GM12865 (cell line): ENCODE measurements at regions not wholly inside any gene's neighbourhood (a gene's known extent, or its start where the extent isn't known, plus 50 kb on each side); places are given as distances from the start of the nearest gene placed in this dataset.

Source experiments
- DNase-seq: peaks from one replicate; pipeline ENCODE4 v3.0.0; 2010; ENCODE audit warnings: low read depth
- H3K4me3 ChIP-seq: 2 replicates; pipeline ENCODE4 v1.5.1; 2011; ENCODE audit warnings: mild to moderate bottlenecking, low read depth, low read length, control low read depth
- TF ChIP-seq, protein P1 (sequence below): IDR thresholded peaks from 2 replicates; pipeline ENCODE4 v1.5.1; 2011; ENCODE audit warnings: low read length, control low read depth, low read depth, inconsistent platforms; ENCODE audit not compliant: insufficient read depth; ENCODE audit errors: missing control alignments

DNA sequence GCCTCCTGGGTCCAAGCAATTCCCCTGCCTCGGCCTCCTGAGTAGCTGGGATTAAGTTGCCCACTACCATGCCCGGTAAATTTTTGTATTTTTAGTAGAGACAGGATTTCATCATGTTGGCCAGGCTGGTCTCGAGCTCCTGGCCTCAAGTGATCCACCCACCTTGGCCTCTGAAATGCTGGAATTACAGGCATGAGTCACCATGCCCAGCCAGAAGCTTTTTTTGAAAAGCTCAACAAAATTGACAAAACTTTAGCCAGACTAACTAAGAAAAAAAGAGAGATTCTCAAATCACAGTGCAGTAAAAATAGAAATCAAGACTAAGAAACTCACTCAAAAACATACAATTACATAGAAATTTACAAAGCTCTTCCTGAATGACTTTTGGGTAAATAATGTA lies 420.6 kb downstream of the COL12A1 start:
- DNase-seq, result no peak
- H3K4me3 ChIP-seq, result no peak overlapping the region
- TF ChIP-seq, protein P1, sequence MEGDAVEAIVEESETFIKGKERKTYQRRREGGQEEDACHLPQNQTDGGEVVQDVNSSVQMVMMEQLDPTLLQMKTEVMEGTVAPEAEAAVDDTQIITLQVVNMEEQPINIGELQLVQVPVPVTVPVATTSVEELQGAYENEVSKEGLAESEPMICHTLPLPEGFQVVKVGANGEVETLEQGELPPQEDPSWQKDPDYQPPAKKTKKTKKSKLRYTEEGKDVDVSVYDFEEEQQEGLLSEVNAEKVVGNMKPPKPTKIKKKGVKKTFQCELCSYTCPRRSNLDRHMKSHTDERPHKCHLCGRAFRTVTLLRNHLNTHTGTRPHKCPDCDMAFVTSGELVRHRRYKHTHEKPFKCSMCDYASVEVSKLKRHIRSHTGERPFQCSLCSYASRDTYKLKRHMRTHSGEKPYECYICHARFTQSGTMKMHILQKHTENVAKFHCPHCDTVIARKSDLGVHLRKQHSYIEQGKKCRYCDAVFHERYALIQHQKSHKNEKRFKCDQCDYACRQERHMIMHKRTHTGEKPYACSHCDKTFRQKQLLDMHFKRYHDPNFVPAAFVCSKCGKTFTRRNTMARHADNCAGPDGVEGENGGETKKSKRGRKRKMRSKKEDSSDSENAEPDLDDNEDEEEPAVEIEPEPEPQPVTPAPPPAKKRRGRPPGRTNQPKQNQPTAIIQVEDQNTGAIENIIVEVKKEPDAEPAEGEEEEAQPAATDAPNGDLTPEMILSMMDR, result no peak

DNA sequence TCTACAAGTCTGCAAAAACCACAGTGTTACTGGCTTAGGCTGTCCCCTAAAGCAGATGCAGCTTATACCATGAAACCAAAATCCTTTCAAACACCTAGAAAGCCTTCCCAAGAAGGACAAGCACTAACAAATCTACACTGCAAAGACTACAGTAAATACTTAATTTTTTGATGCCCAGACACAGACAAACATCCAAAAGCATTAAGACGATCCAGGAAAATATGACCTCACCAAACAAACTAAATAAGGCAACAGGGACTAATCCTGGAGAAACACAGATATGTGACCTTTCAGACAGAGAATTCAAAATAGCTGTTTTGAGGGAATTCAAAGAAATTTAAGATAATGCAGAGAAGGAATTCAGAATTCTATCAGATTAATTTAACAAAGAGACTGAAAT lies 423.5 kb downstream of the COL12A1 start:
- DNase-seq, result no peak
- TF ChIP-seq, protein P1, result no peak
- no peak overlapping the region for H3K4me3 ChIP-seq

DNA sequence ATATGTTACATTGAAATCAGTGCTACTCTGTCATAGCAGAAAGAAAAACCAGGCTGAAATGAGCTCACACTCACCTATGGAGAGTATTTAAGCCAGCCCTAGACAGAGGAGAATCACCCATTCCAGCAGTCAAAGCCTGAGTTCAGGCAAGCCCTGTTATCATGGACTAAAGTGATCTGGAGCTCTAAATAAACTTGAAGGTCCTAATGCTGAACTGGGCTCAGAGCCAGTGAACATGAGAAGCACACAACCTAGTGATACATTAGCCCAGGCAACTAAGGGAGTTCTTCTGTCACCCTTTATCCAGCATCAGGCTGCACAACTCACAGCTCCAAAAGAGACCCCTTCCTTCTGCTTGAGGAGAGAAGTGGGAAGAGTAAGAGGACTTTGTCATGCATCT lies 425.0 kb downstream of the COL12A1 start:
- no peak for DNase-seq
- no peak overlapping the region for H3K4me3 ChIP-seq
- TF ChIP-seq, protein P1, result no peak

DNA sequence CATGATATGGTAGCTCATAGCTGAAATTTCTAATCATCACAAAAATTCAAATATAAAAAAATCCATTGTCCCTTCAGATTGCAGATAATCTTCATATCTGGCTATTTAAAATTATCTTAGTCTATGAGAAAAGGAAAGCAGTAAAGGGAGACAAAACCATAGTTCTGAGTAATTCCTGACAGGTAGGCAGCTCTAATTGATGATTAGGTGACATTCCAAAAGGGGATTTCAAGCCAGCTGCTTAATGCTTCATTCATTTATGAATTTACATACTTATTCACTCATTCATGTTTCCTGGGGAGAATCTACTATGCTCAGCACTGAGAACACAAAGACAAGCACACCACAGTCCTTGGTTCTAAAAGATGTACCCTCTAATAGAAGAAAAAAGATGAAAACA lies 437.1 kb downstream of the COL12A1 start:
- no peak overlapping the region for H3K4me3 ChIP-seq
- DNase-seq, result no peak
- TF ChIP-seq, protein P1, result no peak

DNA sequence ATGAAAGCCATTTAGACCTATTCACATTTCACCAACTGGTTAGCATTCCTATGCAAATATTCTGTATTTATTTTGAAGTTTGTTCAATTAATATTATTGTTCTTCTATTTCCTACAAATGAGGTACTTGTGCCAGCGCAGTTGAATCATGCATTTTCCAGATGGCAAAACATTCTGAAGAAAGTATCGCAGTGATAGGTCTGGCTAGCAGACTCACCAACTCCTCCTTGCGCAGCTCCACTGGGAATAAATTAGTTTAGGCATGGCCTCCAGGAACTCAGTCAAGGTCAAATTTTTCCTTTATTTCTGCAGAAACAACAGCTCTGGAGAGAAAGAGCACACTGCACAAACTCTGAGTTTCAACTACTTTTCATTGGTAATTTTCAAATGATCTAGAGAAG lies 437.7 kb downstream of the COL12A1 start:
- DNase-seq, result no peak
- no peak overlapping the region for H3K4me3 ChIP-seq
- TF ChIP-seq, protein P1, result no peak

DNA sequence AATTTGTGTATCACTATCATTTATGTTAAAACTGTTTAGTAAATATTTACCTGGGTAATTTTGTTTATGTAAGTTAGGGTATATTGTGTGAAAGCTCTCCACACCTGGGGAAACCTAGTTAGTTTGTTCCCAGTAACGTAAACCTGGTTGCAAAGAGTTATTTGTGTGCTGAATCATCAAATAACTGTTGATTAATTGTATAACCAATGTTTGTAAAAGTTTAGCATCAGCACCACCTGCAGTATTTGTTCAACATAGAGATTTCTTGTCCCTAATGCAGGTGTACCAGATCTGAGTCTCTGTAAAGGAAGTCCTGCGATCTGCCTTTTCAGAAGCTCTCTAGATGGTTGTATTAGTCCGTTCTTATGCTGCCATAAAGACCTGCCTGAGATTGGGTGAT lies 440.4 kb downstream of the COL12A1 start:
- TF ChIP-seq, protein P1, result no peak
- no peak overlapping the region for H3K4me3 ChIP-seq
- no peak for DNase-seq

DNA sequence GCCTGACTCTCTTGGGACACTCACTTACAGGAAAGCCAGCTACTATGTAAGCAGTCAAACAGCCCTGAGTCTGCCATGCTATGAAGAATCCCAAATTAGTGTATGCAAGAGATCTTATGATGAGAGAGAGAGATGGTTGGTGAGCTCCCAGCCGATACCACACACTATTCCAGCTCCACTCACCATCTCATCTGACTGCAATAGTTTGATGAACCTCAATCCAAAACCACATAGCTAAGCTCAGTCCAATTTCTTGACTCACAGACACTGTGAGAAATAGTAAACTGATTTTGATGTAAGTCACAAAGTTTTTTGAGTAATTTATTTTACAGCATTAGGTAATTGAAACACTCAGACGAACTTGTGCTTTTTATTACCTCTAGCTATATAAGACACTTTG lies 441.4 kb downstream of the COL12A1 start:
- H3K4me3 ChIP-seq, result no peak overlapping the region
- TF ChIP-seq, protein P1, result no peak
- DNase-seq, result no peak
